Ovary (tissue), 3 donors: ENCODE measurements at regions not wholly inside any gene's neighbourhood (a gene's known extent, or its start where the extent isn't known, plus 50 kb on each side); places are given as distances from the start of the nearest gene placed in this dataset.

Experiments used
- EP300 ChIP-seq: sonication (generic); formaldehyde crosslinking; IDR thresholded peaks from one replicate; pipeline ENCODE4 v1.6.1; 2017; ENCODE audit warnings: antibody characterized with exemption
- TF ChIP-seq, protein P1 (sequence below), 3 donors: fragments of 450-650 bp in 2 of 3; fragments of 200-600 bp in 1 of 3; IDR thresholded peaks; one replicate each; pipeline versions ENCODE4 v1.5.1 to v1.8.0; 2016 to 2022; ENCODE audit warnings: antibody characterized with exemption in 3 of 3, mild to moderate bottlenecking in 1 of 3
- donor health status: DM: no; HTN: no; CAD: no.

DNA sequence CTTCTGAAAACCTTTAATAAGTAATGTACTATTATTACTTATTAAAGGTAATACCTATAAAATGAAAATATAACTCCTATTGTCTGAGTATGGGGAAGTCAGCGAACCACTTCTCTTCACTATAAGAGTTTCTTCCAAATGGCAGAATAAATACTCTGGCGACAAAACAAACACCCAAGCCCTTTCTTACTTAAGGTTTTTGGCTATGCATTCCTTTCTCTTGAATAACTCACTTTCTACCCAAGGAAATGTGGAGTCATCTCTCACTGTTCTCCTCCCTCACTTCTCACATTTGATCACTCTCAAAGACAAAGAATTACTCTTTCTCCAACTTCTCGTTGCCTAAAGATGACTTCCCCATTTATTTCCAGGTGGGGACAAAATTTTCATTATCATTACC lies 816.8 kb upstream of the CRIM1 start:
- TF ChIP-seq, protein P1, sequence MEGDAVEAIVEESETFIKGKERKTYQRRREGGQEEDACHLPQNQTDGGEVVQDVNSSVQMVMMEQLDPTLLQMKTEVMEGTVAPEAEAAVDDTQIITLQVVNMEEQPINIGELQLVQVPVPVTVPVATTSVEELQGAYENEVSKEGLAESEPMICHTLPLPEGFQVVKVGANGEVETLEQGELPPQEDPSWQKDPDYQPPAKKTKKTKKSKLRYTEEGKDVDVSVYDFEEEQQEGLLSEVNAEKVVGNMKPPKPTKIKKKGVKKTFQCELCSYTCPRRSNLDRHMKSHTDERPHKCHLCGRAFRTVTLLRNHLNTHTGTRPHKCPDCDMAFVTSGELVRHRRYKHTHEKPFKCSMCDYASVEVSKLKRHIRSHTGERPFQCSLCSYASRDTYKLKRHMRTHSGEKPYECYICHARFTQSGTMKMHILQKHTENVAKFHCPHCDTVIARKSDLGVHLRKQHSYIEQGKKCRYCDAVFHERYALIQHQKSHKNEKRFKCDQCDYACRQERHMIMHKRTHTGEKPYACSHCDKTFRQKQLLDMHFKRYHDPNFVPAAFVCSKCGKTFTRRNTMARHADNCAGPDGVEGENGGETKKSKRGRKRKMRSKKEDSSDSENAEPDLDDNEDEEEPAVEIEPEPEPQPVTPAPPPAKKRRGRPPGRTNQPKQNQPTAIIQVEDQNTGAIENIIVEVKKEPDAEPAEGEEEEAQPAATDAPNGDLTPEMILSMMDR (IDR thresholded peaks at IDR 0.05) = no peak
- no peak for TF ChIP-seq EP300
